ENCODE measurements at regions not wholly inside any gene's neighbourhood (a gene's known extent, or its start where the extent isn't known, plus 50 kb on each side); places are given as distances from the start of the nearest gene placed in this dataset.
A peak's percentile ranks its signal among the peaks of the same experiment; 100 is the strongest.
"Not testable (repeated sequence)": the region's sequence is repeated elsewhere in the genome, so short reads cannot be mapped to it uniquely, and the experiment has no call there.

DNA sequence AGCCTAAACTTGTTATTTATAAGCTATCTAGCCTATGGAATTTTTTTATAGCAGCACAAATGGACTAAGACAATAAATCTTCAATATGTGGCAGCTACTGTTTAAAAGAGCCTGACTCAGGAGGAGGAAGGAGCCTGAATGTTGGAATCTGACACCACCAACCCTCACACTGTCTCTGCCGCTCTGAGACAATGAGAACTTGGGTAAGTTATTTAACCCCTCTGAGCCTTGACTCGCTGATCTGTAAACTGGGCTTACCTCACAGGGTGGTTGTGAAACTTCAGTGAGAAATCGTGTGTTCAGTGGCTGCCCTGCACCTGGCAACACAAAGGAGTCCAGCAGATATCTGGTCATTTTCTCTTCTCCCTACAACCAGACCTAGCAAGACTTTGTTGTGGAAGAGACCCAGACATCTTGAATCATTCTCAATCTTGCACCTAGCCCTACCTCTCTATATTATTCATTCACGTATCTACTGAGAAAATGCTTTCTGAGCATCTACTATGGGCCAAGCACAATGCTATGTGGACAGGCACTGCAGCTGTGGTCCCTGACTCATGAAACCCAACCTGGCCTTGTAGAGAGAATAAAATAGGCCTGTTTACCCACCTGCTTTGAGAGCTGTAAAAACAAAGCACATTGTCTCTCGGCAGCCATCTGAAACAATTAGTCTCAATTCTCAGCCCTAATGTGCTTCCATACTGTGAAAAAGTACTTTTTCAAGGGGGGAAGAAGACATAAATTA lies 81.9 kb upstream of the SLC25A36 start:
- no peak for DNase-seq
- intact Hi-C loops (cut with DNase I), result loop anchor here (10.0 kb wide), 1 partner anchor 1435 kb away; no protein-coding TSS in a partner anchor

DNA sequence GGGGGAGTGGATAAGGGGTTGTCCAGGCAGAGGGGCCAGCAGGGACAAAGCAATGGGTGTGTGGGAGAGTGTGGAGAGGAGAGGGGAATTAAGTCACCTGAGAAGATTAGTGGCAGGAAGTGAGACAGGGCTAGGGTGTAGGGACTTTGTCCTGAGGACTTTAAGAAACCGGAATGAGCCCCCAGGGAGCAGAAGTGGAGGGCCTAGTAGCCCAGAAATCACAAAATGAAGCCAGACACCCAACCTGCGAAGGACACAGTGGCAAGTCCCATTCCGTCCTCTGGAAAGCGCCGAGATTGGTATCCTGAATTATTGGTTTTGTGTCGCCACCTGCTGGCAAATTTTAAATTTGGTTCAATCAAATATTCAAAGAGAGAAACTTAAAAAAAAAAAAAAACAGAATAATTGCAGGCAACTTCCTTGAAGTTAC lies 78.0 kb upstream of the SLC25A36 start:
- intact Hi-C loops (cut with DNase I), result loop anchor here (10.0 kb wide), 1 partner anchor 1439 kb away; no protein-coding TSS in a partner anchor
- peak in 5 of 10 donors; percentile 18 to 38 (median 22) for DNase-seq

DNA sequence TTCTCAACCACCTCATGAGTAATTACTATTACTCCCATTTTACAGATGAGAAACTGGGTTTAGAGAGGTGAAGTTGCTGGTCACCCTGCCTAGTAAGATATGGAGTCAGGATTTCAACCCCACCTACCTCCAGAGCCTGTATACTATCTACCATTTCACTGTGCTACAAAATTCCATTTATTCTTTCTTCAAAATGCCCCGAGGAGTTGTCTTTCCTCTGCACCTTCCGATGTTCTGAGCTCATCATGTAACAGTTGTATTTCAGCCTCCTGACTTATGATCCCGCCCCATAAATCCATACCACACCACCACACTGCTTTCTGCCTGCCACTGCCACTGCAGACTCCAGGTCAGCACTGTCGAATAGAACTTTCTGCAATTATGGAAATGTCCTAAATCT lies 71.3 kb upstream of the SLC25A36 start:
- no peak for DNase-seq
- intact Hi-C loops (cut with DNase I), result no loop called here

DNA sequence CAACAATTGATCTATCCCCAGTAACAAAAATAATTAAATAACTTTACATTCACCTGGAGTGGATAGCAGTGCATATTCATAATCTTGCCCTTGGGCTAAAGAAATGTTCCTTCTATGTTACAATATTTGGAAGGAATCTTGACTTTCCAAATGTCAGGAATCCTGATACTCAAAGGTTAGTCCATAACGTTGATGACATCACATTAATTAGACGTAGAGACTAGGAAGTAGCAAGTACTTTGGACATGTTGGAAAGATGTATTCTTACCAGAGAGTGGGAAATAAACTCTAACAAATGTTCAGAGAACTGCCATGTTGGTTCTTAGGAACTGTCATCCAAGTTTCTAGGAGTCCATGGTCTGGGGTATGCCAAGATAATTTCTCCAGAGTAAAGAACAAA lies 70.6 kb upstream of the SLC25A36 start:
- no peak for DNase-seq
- intact Hi-C loops (cut with DNase I), result no loop called here

DNA sequence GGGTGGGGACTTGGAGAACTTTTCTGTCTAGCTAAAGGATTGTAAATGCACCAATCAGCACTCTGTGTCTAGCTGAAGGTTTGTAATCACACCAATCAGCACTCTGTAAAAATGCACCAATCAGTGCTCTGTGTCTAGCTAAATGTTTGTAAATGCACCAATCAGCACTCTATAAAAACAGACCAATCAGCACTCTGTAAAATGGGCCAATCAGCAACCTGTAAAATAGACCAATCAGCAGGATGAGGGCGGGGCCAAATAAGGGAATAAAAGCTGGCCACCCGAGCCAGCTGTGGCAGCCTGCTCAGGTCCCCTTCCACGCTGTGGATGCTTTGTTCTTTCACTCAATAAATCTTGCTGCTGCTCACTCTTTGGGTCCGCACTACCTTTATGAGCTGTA lies 69.5 kb upstream of the SLC25A36 start:
- intact Hi-C loops (cut with DNase I); DNase-seq: not testable (repeated sequence)

DNA sequence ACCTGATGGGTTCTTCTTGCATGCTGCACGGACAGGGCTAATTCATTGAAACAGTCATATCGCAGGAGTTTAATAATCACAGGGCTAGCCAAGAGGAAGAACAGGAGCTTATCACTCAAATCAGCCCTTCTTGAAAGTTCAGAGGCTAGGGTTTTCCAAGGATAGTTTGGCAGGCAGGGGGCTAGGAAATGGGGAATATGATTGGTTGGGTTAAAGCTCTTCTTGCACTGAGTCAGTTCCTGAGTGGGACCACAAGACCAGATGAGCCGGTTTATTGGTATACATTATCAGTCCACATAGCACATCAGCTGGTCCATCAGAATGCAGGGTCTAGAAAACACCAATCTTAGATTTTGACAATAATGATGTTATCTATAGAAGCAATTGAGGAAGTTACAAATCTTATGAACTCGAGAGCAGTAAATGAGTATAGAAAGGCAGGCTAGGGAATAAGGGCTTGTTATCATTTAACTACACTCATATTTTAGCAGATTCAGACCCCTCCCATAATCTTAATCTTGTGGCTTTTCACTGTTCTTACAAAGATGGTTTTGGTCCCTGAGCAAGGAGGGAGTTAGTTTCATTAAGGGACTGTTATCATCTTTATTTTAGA lies 58.1 kb upstream of the SLC25A36 start:
- intact Hi-C loops (cut with DNase I), result no loop called here
- DNase-seq, result no peak

DNA sequence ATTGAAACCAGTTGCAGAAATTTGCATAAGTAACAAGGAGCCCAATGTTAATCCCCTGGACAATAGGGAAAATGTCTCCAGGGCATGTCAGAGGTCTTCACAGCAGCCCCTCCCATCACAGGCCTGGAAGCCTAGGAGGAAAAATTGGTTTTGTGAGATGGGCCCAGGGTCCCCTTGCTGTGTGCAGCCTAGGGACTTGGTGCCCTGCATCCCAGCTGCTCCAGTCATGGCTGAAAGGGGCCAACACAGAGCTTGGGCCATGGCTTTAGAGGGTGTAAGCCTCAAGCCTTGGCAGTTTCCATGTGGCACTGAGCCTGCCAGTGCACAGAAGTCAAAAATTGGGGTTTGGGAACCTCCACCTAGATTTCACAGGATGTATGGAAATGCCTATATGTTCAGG lies 55.9 kb upstream of the SLC25A36 start:
- intact Hi-C loops (cut with DNase I); DNase-seq: not testable (repeated sequence)
